ENCODE measurements at regions not wholly inside any gene's neighbourhood (a gene's known extent, or its start where the extent isn't known, plus 50 kb on each side); places are given as distances from the start of the nearest gene placed in this dataset.

GRCh38 chr2:103103678-103104077 lies 341.8 kb downstream of the TMEM182 start:
- H3K27ac Mint-ChIP-seq, result no peak overlapping the region
- no peaks in the 10 kb centered on the region for H3K4me1 Mint-ChIP-seq
- H3K4me3 Mint-ChIP-seq, result no peak overlapping the region
- H3K27me3 Mint-ChIP-seq, result no peaks in the 10 kb centered on the region
- ATAC-seq, result no peak
- DNase-seq, result no peak
- no peaks in the 10 kb centered on the region for H3K9me3 Mint-ChIP-seq

DNA sequence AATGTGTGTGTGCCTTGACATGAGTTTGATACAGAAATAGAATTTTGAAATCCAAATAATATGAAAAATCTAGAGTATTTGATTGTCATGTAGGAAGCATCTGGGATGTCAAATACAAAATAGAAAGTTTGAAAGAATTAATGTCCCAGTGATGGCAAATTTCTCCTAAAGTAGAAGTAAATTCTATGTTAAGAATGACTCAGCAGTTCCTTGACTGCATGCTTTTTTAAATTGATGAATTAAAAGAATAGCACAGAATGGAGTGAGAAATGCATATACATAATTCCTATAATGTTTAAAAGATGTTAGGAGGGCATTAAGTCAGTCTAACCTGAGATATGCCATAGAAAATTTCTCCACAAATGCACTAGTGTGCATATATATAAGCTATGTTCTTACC lies 357.5 kb downstream of the TMEM182 start:
- no peak for ATAC-seq
- H3K4me3 Mint-ChIP-seq, result no peak overlapping the region
- H3K9me3 Mint-ChIP-seq, result no peaks in the 10 kb centered on the region
- H3K4me1 Mint-ChIP-seq, result no peaks in the 10 kb centered on the region
- DNase-seq, result no peak
- no peak overlapping the region for H3K27ac Mint-ChIP-seq
- no peaks in the 10 kb centered on the region for H3K27me3 Mint-ChIP-seq

DNA sequence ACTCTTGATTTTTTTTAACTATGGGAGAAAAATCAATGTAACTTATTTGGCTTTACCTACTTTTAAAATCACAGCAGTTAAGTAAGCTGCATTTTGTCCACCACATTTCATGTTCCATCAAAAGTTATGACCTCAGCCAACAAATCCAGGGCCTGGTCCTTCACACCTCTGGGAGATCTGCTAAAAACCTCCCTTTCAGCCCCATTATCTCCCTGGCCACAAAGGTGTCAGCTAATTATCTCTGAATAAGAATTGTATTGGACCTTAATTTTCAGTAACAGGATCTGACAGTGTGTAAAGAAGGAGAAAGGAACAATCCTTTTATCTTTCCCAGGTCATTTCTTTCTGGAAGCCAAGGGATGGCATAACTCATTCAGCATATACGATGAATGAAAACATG lies 359.3 kb downstream of the TMEM182 start:
- no peak for DNase-seq
- ATAC-seq, result no peak
- no peak overlapping the region for H3K27ac Mint-ChIP-seq
- H3K4me3 Mint-ChIP-seq, result no peak overlapping the region
- no peaks in the 10 kb centered on the region for H3K9me3 Mint-ChIP-seq
- H3K4me1 Mint-ChIP-seq, result no peaks in the 10 kb centered on the region
- no peaks in the 10 kb centered on the region for H3K27me3 Mint-ChIP-seq

GRCh38 chr2:103123516-103123915 lies 361.7 kb downstream of the TMEM182 start:
- no peaks in the 10 kb centered on the region for H3K4me1 Mint-ChIP-seq
- no peak overlapping the region for H3K4me3 Mint-ChIP-seq
- no peak for ATAC-seq
- H3K9me3 Mint-ChIP-seq, result no peaks in the 10 kb centered on the region
- H3K27me3 Mint-ChIP-seq, result no peaks in the 10 kb centered on the region
- peak overlapping the region in 1 of 2 donors; percentile 79 for H3K27ac Mint-ChIP-seq
- no peak for DNase-seq

- H3K9me3 Mint-ChIP-seq, result peaks cover 4 to 6% of the 10 kb centered on the region in 2 donors
- DNase-seq (no peak), ATAC-seq (no peak)
- H3K4me3 Mint-ChIP-seq, result no peak overlapping the region
- H3K27ac Mint-ChIP-seq, result no peak overlapping the region
- H3K4me1 Mint-ChIP-seq, result no peaks in the 10 kb centered on the region
- no peaks in the 10 kb centered on the region for H3K27me3 Mint-ChIP-seq
These were observed 369.0 kb downstream of the TMEM182 start for GRCh38 chr2:103130857-103131256.

DNA sequence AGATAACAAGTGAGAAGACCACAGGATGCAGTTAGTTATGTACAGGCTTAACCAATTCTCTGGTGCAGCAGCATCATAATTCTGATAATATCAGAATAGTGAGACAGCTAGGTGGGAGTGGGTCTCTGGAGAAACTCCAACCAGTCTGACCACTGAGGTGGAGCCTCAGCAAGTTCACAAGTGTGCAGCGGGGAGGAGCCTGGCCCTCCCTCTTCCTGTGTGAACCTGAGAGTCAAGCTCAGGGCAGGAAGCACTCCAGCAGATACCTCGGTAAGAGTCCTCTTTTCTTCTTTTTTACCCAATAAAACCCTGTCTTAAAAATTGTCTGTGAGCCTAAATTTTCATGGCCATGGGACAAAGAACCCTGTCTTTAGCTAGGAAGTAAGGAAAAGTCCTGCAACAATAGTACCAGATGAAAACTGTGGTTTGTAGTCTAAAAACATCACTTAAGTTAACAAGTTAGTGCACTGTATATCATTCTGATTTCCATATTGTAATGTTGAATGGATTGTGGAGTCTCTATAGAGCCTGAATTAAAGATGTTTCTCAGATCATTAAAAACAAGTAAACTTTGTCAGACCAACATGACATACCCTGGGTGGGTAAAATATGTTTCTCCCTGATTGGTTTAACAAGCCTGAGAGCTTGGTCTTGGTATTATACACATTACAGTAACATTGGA lies 370.8 kb downstream of the TMEM182 start:
- ATAC-seq (peak; percentile 78), DNase-seq (no peak)
- H3K4me3 Mint-ChIP-seq, result peak overlapping the region in 1 of 2 donors; percentile 8
- peaks cover 4 to 15% of the 10 kb centered on the region in 2 donors for H3K9me3 Mint-ChIP-seq
- no peaks in the 10 kb centered on the region for H3K27me3 Mint-ChIP-seq
- no peaks in the 10 kb centered on the region for H3K4me1 Mint-ChIP-seq
- peak overlapping the region in 1 of 2 donors; percentile 46 for H3K27ac Mint-ChIP-seq

- Mint-ChIP-seq H3K4me1 (no peaks in the 10 kb centered on the region), H3K4me3 (no peak overlapping the region), H3K9me3 (peaks cover 4 to 23% of the 10 kb centered on the region in 2 donors), H3K27me3 (no peaks in the 10 kb centered on the region), H3K27ac (no peak overlapping the region)
- DNase-seq (no peak), ATAC-seq (no peak)
These were observed 373.8 kb downstream of the TMEM182 start for GRCh38 chr2:103135679-103136078.

- Mint-ChIP-seq H3K27me3 (no peaks in the 10 kb centered on the region), H3K9me3 (peaks cover 0 to 37% of the 10 kb centered on the region in 2 donors), H3K27ac (no peak overlapping the region), H3K4me3 (no peak overlapping the region), H3K4me1 (no peaks in the 10 kb centered on the region)
- DNase-seq (no peak), ATAC-seq (peak; percentile 49)
These were observed 376.5 kb downstream of the TMEM182 start for GRCh38 chr2:103138123-103138901.

DNA sequence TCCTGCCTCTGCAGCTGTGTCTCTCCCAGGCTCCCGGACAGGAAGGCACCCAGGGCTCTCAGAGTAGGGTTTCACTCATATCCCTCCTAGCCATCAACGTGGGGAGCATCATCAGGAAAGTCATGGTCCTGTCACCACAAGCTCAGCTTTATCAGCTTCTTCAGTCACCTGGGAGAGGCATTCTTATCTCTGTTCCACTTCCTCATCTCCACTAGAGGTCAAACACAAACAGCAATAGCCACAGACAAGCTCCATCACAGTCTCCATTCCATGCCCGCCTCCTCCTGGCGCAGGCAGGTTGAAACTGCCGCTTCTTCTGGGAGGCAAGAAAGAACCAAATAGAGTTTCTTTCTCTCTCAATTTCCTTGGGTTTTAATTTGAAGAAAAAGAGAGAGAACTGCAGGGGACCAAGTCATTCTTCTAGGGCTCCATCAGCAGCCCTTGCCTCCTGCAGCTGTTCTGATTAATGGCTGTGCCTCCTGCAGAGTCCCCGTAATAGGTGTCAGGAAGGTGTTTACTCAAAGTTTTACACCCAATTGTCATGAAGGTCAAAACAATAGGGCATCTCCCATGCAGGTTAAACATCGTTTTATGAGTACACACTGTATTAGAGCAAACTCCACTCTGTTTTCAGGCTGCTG lies 377.9 kb downstream of the TMEM182 start:
- Mint-ChIP-seq H3K4me3 (no peak overlapping the region), H3K9me3 (peaks cover 0 to 37% of the 10 kb centered on the region in 2 donors), H3K27ac (peak overlapping the region in 1 of 2 donors; percentile 63), H3K27me3 (no peaks in the 10 kb centered on the region), H3K4me1 (no peaks in the 10 kb centered on the region)
- no peak for DNase-seq
- no peak for ATAC-seq

- H3K4me3 Mint-ChIP-seq, result no peak overlapping the region
- H3K9me3 Mint-ChIP-seq, result peaks cover 0 to 15% of the 10 kb centered on the region in 2 donors
These were observed 383.0 kb downstream of the TMEM182 start for GRCh38 chr2:103144837-103145236.

DNA sequence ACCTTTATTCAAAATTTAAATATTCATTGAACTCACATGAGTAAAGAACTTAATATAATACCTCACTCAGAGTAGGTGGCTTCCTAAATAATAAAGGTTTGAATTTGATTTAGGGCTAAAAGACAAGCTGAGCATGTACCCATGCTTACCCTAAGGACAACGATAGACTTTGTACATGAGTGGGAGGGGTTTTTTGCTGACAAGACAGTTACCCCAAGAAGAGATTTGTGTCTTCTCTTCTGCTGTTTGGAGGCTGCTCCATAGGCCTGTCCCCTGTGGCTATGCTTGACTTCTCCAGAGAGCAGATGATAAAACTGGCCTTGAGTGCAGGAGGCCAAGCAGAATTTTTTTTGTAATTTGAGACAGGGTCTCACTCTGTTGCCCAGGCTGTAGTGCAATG lies 383.9 kb downstream of the TMEM182 start:
- no peak overlapping the region for H3K27ac Mint-ChIP-seq
- no peak overlapping the region for H3K4me3 Mint-ChIP-seq

More at GRCh38 chr2:103144837-103145236, 383.0 kb downstream of the TMEM182 start:
- no peak for ATAC-seq
- no peaks in the 10 kb centered on the region for H3K27me3 Mint-ChIP-seq
- DNase-seq, result no peak
- no peaks in the 10 kb centered on the region for H3K4me1 Mint-ChIP-seq
- no peak overlapping the region for H3K27ac Mint-ChIP-seq

GRCh38 chr2:103151046-103151445 lies 389.2 kb downstream of the TMEM182 start:
- H3K9me3 Mint-ChIP-seq, result peaks cover 0 to 7% of the 10 kb centered on the region in 2 donors
- H3K27ac Mint-ChIP-seq, result no peak overlapping the region
- no peaks in the 10 kb centered on the region for H3K27me3 Mint-ChIP-seq
- DNase-seq, result no peak
- ATAC-seq, result no peak
- H3K4me3 Mint-ChIP-seq, result no peak overlapping the region
- H3K4me1 Mint-ChIP-seq, result no peaks in the 10 kb centered on the region

More for the DNA sequence above, 383.9 kb downstream of the TMEM182 start:
- peaks cover 0 to 15% of the 10 kb centered on the region in 2 donors for H3K9me3 Mint-ChIP-seq
- ATAC-seq (no peak), DNase-seq (no peak)
- H3K27me3 Mint-ChIP-seq, result no peaks in the 10 kb centered on the region
- H3K4me1 Mint-ChIP-seq, result no peaks in the 10 kb centered on the region

DNA sequence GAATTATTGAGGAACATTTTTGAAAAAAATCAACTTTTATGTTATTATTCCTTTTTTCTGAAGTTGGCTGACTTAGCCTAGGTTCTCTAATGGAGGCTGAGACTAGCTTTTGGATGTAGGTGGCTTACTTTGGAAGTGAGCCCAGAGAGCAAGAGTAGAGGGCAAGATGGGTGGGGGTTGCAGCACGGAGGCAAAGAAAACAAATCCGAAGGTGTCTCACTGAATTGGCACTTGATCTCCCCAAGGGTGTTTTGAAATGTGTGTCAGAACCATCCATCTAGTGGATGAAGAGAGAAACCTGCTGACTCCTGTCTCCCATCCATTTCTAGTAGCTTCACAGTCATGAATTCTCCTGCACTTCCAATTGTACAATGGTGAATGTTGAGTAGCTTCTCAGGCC lies 390.7 kb downstream of the TMEM182 start:
- no peaks in the 10 kb centered on the region for H3K4me1 Mint-ChIP-seq
- DNase-seq, result no peak
- H3K9me3 Mint-ChIP-seq, result peaks cover 0 to 7% of the 10 kb centered on the region in 2 donors
- H3K27ac Mint-ChIP-seq, result no peak overlapping the region
- no peaks in the 10 kb centered on the region for H3K27me3 Mint-ChIP-seq
- ATAC-seq, result no peak
- H3K4me3 Mint-ChIP-seq, result no peak overlapping the region

GRCh38 chr2:103153580-103154284 lies 391.9 kb downstream of the TMEM182 start:
- H3K27me3 Mint-ChIP-seq, result no peaks in the 10 kb centered on the region
- peaks cover 0 to 7% of the 10 kb centered on the region in 2 donors for H3K9me3 Mint-ChIP-seq
- no peak for DNase-seq

GRCh38 chr2:103155308-103155707 lies 393.5 kb downstream of the TMEM182 start:
- ATAC-seq (no peak), DNase-seq (no peak)
- H3K27ac Mint-ChIP-seq, result no peak overlapping the region
- H3K9me3 Mint-ChIP-seq, result peaks cover 0 to 7% of the 10 kb centered on the region in 2 donors
- no peaks in the 10 kb centered on the region for H3K27me3 Mint-ChIP-seq
- no peaks in the 10 kb centered on the region for H3K4me1 Mint-ChIP-seq
- H3K4me3 Mint-ChIP-seq, result no peak overlapping the region

More at GRCh38 chr2:103153580-103154284, 391.9 kb downstream of the TMEM182 start:
- Mint-ChIP-seq H3K4me1 (no peaks in the 10 kb centered on the region), H3K27ac (no peak overlapping the region), H3K4me3 (no peak overlapping the region)
- ATAC-seq, result no peak
